ENCODE measurements at regions not wholly inside any gene's neighbourhood (a gene's known extent, or its start where the extent isn't known, plus 50 kb on each side); places are given as distances from the start of the nearest gene placed in this dataset.

GRCh38 chr4:10965196-10965595, 280.6 kb upstream of the CLNK start:
- Histone ChIP-seq H3K79me2 (ENCODE audit: insufficient read depth) (no peaks in the 10 kb centered on the region), H3F3A (replicated peaks; ENCODE audit: insufficient read depth) (no peaks in the 10 kb centered on the region), H3K4me1 (ENCODE audit: control insufficient read depth in 1 of 2, insufficient read depth in 2 of 2, low read depth in 1 of 2, low read length in 1 of 2) (no peaks in the 10 kb centered on the region), H3K9me3 (no peaks in the 10 kb centered on the region), H3K4me2 (no peak overlapping the region), H3K4me3 (ENCODE audit: low read depth in 2 of 2, low read length in 1 of 2) (no peak overlapping the region), H4K20me1 (ENCODE audit: insufficient read depth) (no peaks in the 10 kb centered on the region), H2AFZ (ENCODE audit: low read depth) (no peak overlapping the region), H3K9me2 (no peaks in the 10 kb centered on the region), H3K9ac (no peak overlapping the region), H3K36me3 (replicated peaks in 1 of 2; ENCODE audit: control insufficient read depth in 1 of 2, insufficient read depth in 2 of 2, low read length in 1 of 2) (no peaks in the 10 kb centered on the region), H3K27ac (ENCODE audit: low read depth in 2 of 2, low read length in 1 of 2) (no peak overlapping the region), H3K27me3 (ENCODE audit: insufficient read depth) (no peaks in the 10 kb centered on the region)
- CTCF ChIA-PET, result no interaction called here
- TF ChIP-seq RAD21 (IDR thresholded peaks at IDR 0.05; ENCODE audit: low read length) (no peak), TAF1 (IDR thresholded peaks at IDR 0.05; ENCODE audit: borderline replicate concordance, low read depth, low read length) (no peak), USF1 (IDR thresholded peaks at IDR 0.05; ENCODE audit: borderline replicate concordance, low read depth) (no peak), RXRA (IDR thresholded peaks at IDR 0.05; ENCODE audit: borderline replicate concordance, low read depth) (no peak), ZBTB33 (IDR thresholded peaks at IDR 0.05; ENCODE audit: borderline replicate concordance, low read depth) (no peak), RCOR1 (IDR thresholded peaks at IDR 0.05; ENCODE audit: low read length) (no peak), SMC3 (IDR thresholded peaks at IDR 0.05; ENCODE audit: low read depth, low read length) (no peak), FOXM1 (IDR thresholded peaks at IDR 0.05; ENCODE audit: low read depth) (no peak), EZH2phosphoT487 (IDR thresholded peaks at IDR 0.05; ENCODE audit: borderline replicate concordance, low read depth) (no peak), ELF1 (IDR thresholded peaks at IDR 0.05) (no peak), FOSL2 (IDR thresholded peaks at IDR 0.05; ENCODE audit: borderline replicate concordance, low read depth) (no peak), RFX5 (IDR thresholded peaks at IDR 0.05; ENCODE audit: low read length) (no peak), PBX3 (IDR thresholded peaks at IDR 0.05) (no peak), USF2 (IDR thresholded peaks at IDR 0.05; ENCODE audit: borderline replicate concordance, low read depth, low read length) (no peak), MAX (IDR thresholded peaks at IDR 0.05; ENCODE audit: low read depth) (no peak)
- 6% methylated on average over 5 of the region's 5 CpGs for WGBS (ENCODE audit: low lambda C conversion rate)
- POLR2A ChIA-PET, result no interaction called here
- no peak for DNase-seq

Data from SK-N-SH (cell line).